Tibial nerve (tissue), 4 donors: ENCODE measurements at regions not wholly inside any gene's neighbourhood (a gene's known extent, or its start where the extent isn't known, plus 50 kb on each side); places are given as distances from the start of the nearest gene placed in this dataset.

ENCODE experiments used
- EP300 ChIP-seq, 2 donors: sonication (generic); formaldehyde crosslinking; IDR thresholded peaks; one replicate each; pipeline ENCODE4 v1.6.1; 2017; ENCODE audit warnings: antibody characterized with exemption in 2 of 2, mild to moderate bottlenecking in 1 of 2
- POLR2A ChIP-seq, 2 donors: fragments of 450-650 bp; IDR thresholded peaks; one replicate each; pipeline ENCODE4 v1.6.1; 2017; ENCODE audit warnings: antibody characterized with exemption in 2 of 2, mild to moderate bottlenecking in 2 of 2, moderate library complexity in 2 of 2
- TF ChIP-seq, protein P1 (sequence below), 5 experiments: fragments of 200-600 bp in 3 of 5; fragments of 450-650 bp in 2 of 5; sonication (generic) in 3 of 5; IDR thresholded peaks; one replicate each; pipeline ENCODE4 v1.5.1; 2016 to 2019; ENCODE audit warnings: antibody characterized with exemption in 5 of 5, mild to moderate bottlenecking in 3 of 5, moderate library complexity in 2 of 5

DNA sequence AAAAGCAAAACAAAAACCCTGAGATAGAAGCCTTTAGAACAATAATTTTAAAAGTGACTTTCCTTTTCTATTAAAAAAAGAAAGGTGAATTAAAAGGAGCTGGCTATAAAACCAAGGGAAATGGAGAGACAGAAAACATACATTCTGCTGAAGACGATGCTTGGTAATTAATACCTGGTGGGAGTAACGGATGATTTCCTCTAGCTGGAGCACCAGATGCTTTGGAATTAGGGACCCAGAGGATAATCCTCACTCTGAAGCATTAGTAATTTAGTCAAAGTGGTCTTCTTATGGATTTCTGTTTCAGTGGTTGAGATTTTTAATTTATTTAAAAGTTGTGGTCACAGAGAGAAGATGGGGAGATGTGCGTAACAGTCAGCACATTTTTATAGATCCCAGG lies 982.5 kb downstream of the TLE4 start:
- TF ChIP-seq POLR2A (IDR thresholded peaks at IDR 0.05) (no peak), EP300 (IDR thresholded peaks at IDR 0.05) (no peak)
- TF ChIP-seq, protein P1, sequence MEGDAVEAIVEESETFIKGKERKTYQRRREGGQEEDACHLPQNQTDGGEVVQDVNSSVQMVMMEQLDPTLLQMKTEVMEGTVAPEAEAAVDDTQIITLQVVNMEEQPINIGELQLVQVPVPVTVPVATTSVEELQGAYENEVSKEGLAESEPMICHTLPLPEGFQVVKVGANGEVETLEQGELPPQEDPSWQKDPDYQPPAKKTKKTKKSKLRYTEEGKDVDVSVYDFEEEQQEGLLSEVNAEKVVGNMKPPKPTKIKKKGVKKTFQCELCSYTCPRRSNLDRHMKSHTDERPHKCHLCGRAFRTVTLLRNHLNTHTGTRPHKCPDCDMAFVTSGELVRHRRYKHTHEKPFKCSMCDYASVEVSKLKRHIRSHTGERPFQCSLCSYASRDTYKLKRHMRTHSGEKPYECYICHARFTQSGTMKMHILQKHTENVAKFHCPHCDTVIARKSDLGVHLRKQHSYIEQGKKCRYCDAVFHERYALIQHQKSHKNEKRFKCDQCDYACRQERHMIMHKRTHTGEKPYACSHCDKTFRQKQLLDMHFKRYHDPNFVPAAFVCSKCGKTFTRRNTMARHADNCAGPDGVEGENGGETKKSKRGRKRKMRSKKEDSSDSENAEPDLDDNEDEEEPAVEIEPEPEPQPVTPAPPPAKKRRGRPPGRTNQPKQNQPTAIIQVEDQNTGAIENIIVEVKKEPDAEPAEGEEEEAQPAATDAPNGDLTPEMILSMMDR (IDR thresholded peaks at IDR 0.05) = no peak
